OCI-LY1 (cell line): ENCODE measurements at regions not wholly inside any gene's neighbourhood (a gene's known extent, or its start where the extent isn't known, plus 50 kb on each side); places are given as distances from the start of the nearest gene placed in this dataset.

Experiments used
- H2AFZ ChIP-seq: fragments of 200-600 bp; sonication (generic), shearing (Covaris generic); 2 replicates; pipeline ENCODE4 v1.6.0; 2014; ENCODE audit warnings: antibody characterized with exemption, mild to moderate bottlenecking, low read length
- H3F3A ChIP-seq: fragments of 200-600 bp; sonication (generic), shearing (Covaris generic); 2 replicates; pipeline ENCODE4 v1.6.0; 2014; ENCODE audit warnings: mild to moderate bottlenecking, antibody characterized with exemption, low read length, moderate library complexity; ENCODE audit not compliant: insufficient read depth
- H3K27ac ChIP-seq: fragments of 200-600 bp; sonication (generic); 2 replicates; pipeline ENCODE4 v1.5.1; 2014; ENCODE audit warnings: low read length, mixed run types, mild to moderate bottlenecking, low read depth; ENCODE audit not compliant: poor library complexity, severe bottlenecking
- H3K27me3 ChIP-seq: fragments of 200-600 bp; sonication (generic); 2 replicates; pipeline ENCODE4 v1.6.0; 2014; ENCODE audit warnings: antibody characterized with exemption, mild to moderate bottlenecking, low read length, moderate library complexity; ENCODE audit not compliant: insufficient read depth
- H3K36me3 ChIP-seq: fragments of 200-600 bp; sonication (generic); 2 replicates; pipeline ENCODE4 v1.6.1; 2014; ENCODE audit warnings: mild to moderate bottlenecking, antibody characterized with exemption, low read length, moderate library complexity, mixed read lengths; ENCODE audit not compliant: insufficient read depth
- H3K4me1 ChIP-seq: fragments of 200-600 bp; sonication (generic); 2 replicates; pipeline ENCODE4 v1.5.1; 2014; ENCODE audit warnings: mild to moderate bottlenecking, low read length, moderate library complexity; ENCODE audit not compliant: insufficient read depth, severe bottlenecking
- H3K4me2 ChIP-seq: fragments of 200-600 bp; sonication (generic), shearing (Covaris generic); 2 replicates; pipeline ENCODE4 v1.6.1; 2014; ENCODE audit warnings: low read length
- H3K4me3 ChIP-seq: fragments of 200-600 bp; sonication (generic); 2 replicates; pipeline ENCODE4 v1.5.1; 2014; ENCODE audit warnings: low read length, low read depth, mild to moderate bottlenecking, mixed read lengths; ENCODE audit not compliant: poor library complexity, severe bottlenecking
- H3K79me2 ChIP-seq: fragments of 200-600 bp; shearing (Covaris generic); 2 replicates; pipeline ENCODE4 v1.6.1; 2016; ENCODE audit warnings: mixed run types, low read length, mixed read lengths; ENCODE audit not compliant: insufficient read depth
- H3K9ac ChIP-seq: fragments of 200-600 bp; sonication (generic), shearing (Covaris generic); 2 replicates; pipeline ENCODE4 v1.6.1; 2014; ENCODE audit warnings: mild to moderate bottlenecking, low read length, mixed read lengths
- H3K9me2 ChIP-seq: fragments of 200-600 bp; sonication (generic), shearing (Covaris generic); 2 replicates; pipeline ENCODE4 v1.6.1; 2014; ENCODE audit warnings: low read depth, mild to moderate bottlenecking, low read length, mixed read lengths
- H3K9me3 ChIP-seq: fragments of 200-600 bp; shearing (Covaris generic); 2 replicates; pipeline ENCODE4 v1.6.1; 2014; ENCODE audit warnings: low read length, mixed read lengths
- H4K20me1 ChIP-seq: fragments of 200-600 bp; sonication (generic), shearing (Covaris generic); 2 replicates; pipeline ENCODE4 v1.6.0; 2016; ENCODE audit warnings: mild to moderate bottlenecking, low read length; ENCODE audit not compliant: insufficient read depth
- EZH2 ChIP-seq: fragments of 200-600 bp; sonication (generic), shearing (Covaris generic); IDR thresholded peaks from 2 replicates; pipeline ENCODE4 v1.8.0; 2017; ENCODE audit warnings: borderline replicate concordance, mixed run types, mild to moderate bottlenecking, antibody characterized with exemption, low read length, moderate library complexity, mixed read lengths
- TF ChIP-seq, protein P1 (sequence below): fragments of 200-600 bp; sonication (generic), shearing (Covaris generic); IDR thresholded peaks from 2 replicates; pipeline ENCODE4 v1.5.1; 2017; ENCODE audit warnings: mild to moderate bottlenecking, antibody characterized with exemption, low read length, moderate library complexity, mixed read lengths

DNA sequence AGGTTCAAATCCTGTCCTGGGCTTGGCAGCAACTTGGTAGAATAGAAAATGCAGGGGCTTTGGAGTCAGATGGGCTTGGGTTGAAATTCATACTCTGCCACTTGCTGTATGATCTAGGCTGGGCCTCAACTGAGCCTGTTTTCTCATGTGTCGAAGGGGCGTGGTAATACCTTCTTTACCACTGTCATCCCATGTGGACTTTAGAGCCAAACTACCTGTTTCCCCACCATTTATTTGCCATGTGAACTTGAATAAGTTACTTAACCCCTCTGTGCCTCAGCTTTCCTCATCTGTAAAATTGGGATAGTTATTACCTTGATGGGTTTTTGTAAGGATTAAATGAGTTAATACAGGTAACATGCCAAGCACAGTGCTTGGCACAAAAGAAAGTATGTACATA is 106.0 kb downstream of the COPRS start:
- H3K4me1 ChIP-seq, result no peaks in the 10 kb centered on the region
- H3K36me3 ChIP-seq, result no peaks in the 10 kb centered on the region
- no peaks in the 10 kb centered on the region for H3K9me2 ChIP-seq
- no peaks in the 10 kb centered on the region for H3K27me3 ChIP-seq
- H3K4me2 ChIP-seq, result no peak overlapping the region
- no peak overlapping the region for H2AFZ ChIP-seq
- H3F3A ChIP-seq, result no peaks in the 10 kb centered on the region
- H3K27ac ChIP-seq, result no peak overlapping the region
- no peak overlapping the region for H3K9ac ChIP-seq
- H4K20me1 ChIP-seq, result no peaks in the 10 kb centered on the region
- H3K9me3 ChIP-seq, result no peaks in the 10 kb centered on the region
- TF ChIP-seq, protein P1, sequence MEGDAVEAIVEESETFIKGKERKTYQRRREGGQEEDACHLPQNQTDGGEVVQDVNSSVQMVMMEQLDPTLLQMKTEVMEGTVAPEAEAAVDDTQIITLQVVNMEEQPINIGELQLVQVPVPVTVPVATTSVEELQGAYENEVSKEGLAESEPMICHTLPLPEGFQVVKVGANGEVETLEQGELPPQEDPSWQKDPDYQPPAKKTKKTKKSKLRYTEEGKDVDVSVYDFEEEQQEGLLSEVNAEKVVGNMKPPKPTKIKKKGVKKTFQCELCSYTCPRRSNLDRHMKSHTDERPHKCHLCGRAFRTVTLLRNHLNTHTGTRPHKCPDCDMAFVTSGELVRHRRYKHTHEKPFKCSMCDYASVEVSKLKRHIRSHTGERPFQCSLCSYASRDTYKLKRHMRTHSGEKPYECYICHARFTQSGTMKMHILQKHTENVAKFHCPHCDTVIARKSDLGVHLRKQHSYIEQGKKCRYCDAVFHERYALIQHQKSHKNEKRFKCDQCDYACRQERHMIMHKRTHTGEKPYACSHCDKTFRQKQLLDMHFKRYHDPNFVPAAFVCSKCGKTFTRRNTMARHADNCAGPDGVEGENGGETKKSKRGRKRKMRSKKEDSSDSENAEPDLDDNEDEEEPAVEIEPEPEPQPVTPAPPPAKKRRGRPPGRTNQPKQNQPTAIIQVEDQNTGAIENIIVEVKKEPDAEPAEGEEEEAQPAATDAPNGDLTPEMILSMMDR, result no peak
- no peak for TF ChIP-seq EZH2
- H3K79me2 ChIP-seq, result no peaks in the 10 kb centered on the region
- H3K4me3 ChIP-seq, result no peak overlapping the region

DNA sequence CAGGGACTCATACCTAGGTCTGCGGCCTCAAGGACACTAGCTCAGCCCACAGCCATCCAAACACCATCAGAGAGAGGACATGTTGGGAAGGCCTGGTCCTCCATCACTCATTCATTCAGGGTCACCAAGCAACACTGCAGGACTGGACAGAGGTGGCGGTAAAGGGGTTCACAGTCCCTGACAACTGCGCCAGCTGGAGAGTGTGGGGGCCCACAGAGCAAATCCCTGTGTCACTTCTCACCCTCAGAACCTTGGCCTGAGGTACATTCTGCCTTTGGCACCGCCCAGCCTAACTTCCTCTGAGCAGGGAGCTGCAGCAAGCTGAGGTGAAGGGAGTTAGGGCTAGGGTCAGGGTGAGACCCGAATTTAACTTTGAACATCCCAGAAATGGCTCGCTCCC is 106.5 kb downstream of the COPRS start:
- Histone ChIP-seq H3K9me3 (no peaks in the 10 kb centered on the region), H3K9me2 (no peaks in the 10 kb centered on the region), H3K4me2 (no peak overlapping the region), H3F3A (no peaks in the 10 kb centered on the region), H3K4me1 (no peaks in the 10 kb centered on the region), H3K79me2 (no peaks in the 10 kb centered on the region), H4K20me1 (no peaks in the 10 kb centered on the region), H3K27me3 (no peaks in the 10 kb centered on the region), H3K4me3 (no peak overlapping the region), H2AFZ (no peak overlapping the region), H3K9ac (no peak overlapping the region), H3K36me3 (no peaks in the 10 kb centered on the region), H3K27ac (no peak overlapping the region)
- TF ChIP-seq, protein P1, result no peak
- TF ChIP-seq EZH2, result no peak

DNA sequence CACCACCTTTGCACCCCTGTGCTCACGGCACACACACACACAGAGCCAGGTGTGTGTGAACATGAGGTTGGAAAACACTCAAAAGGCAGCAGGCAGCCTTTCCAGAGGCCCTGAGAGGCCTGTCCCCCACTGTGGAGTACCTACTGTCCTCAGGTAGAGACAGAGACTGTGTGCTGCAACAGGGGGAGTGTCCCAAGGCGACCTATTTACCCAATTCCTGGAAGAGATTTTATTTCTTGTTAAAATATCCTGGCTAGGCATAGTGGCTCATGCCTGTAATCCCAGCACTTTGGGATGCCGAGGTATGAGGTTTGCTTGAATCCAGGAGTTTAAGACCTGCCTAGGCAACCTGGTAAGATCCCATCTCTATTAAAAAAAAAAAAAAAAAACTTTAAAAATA is 108.5 kb downstream of the COPRS start:
- no peaks in the 10 kb centered on the region for H3K27me3 ChIP-seq
- TF ChIP-seq, protein P1, result no peak
- no peak for TF ChIP-seq EZH2
- H3K36me3 ChIP-seq, result no peaks in the 10 kb centered on the region
- no peak overlapping the region for H2AFZ ChIP-seq
- H3K4me3 ChIP-seq, result no peak overlapping the region
- no peaks in the 10 kb centered on the region for H3F3A ChIP-seq
- H3K4me2 ChIP-seq, result no peak overlapping the region
- no peaks in the 10 kb centered on the region for H3K9me2 ChIP-seq
- H3K27ac ChIP-seq, result no peak overlapping the region
- H3K79me2 ChIP-seq, result no peaks in the 10 kb centered on the region
- no peaks in the 10 kb centered on the region for H3K9me3 ChIP-seq
- no peaks in the 10 kb centered on the region for H4K20me1 ChIP-seq
- no peak overlapping the region for H3K9ac ChIP-seq
- H3K4me1 ChIP-seq, result no peaks in the 10 kb centered on the region
